HepG2 (cell line): ENCODE measurements at regions not wholly inside any gene's neighbourhood (a gene's known extent, or its start where the extent isn't known, plus 50 kb on each side); places are given as distances from the start of the nearest gene placed in this dataset.

Source experiments
- ATAC-seq: fragments of 200-7000 bp; cut with Tn5 transposase; 3 replicates; pipeline ENCODE4 v1.9.1; 2020; ENCODE audit warnings: mild to moderate bottlenecking, moderate library complexity
- BruUV-seq: library from RNA; stranded (reverse); fragments of 400-500 nt; replicated peaks from 2 replicates; lab custom pipeline; 2021; lab: Mats Ljungman, UMichigan
- CTCF ChIA-PET: fragments of 300-600 bp; formaldehyde crosslinking; extraction: SDS; loops from one replicate; lab custom pipeline; 2021; ENCODE audit warnings: low total read pairs, inconsistent platforms, low intra/inter-chr PET ratio; lab: Yijun Ruan, JAX
- POLR2A ChIA-PET: fragments of 350-600 bp; sonication (Branson Sonifier 250); formaldehyde crosslinking; loops from one replicate; lab custom pipeline; 2020; ENCODE audit warnings: antibody characterized with exemption, inconsistent platforms; lab: Yijun Ruan, JAX
- DNase-seq: peaks from one replicate; pipeline ENCODE4 v3.0.0-alpha.2; 2015; ENCODE audit warnings: low spot score
- FAIRE-seq: peaks from 3 replicates; lab custom pipeline; 2011; peaks lifted over from hg19 to GRCh38; lab: Jason Lieb, UNC
- H2AFZ ChIP-seq: one replicate; pipeline ENCODE4 v1.6.1; 2011; ENCODE audit warnings: low read length, inconsistent platforms
- H3K27ac ChIP-seq: fragments of 300-600 bp; 3 replicates; pipeline ENCODE4 v1.8.0; 2011; ENCODE audit warnings: mixed run types, mild to moderate bottlenecking, mixed read lengths, low read length, inconsistent platforms; ENCODE audit not compliant: insufficient read depth; ENCODE audit errors: extremely low read length
- H3K27me3 ChIP-seq, 2 experiments: fragments of 200-600 bp in 1 of 2; 2 replicates in 1 of 2; 3 replicates in 1 of 2; pipeline versions ENCODE4 v1.6.0 to v1.8.0; 2011; ENCODE audit warnings: low read length in 2 of 2, mild to moderate bottlenecking in 2 of 2, moderate library complexity in 2 of 2, inconsistent platforms in 1 of 2; ENCODE audit not compliant: insufficient read depth in 2 of 2, control insufficient read depth in 1 of 2
- H3K36me3 ChIP-seq, 2 experiments: fragments of 200-600 bp in 1 of 2; replicated peaks in 1 of 2; 2 replicates in 1 of 2; 3 replicates in 1 of 2; pipeline versions ENCODE4 v1.5.1 to v1.8.0; 2011; ENCODE audit warnings: low read length in 2 of 2, inconsistent platforms in 1 of 2; ENCODE audit not compliant: insufficient read depth in 2 of 2, control insufficient read depth in 1 of 2
- H3K4me1 ChIP-seq: 2 replicates; pipeline ENCODE4 v1.5.1; 2012; ENCODE audit warnings: low read length, inconsistent platforms; ENCODE audit not compliant: insufficient read depth
- H3K4me2 ChIP-seq: 2 replicates; pipeline ENCODE4 v1.6.0; 2011; ENCODE audit warnings: low read depth, low read length, inconsistent platforms
- H3K4me3 ChIP-seq, 3 experiments: fragments of 200-600 bp in 1 of 3; sonication (generic), shearing (Covaris generic) in 1 of 3; replicated peaks in 1 of 3; 2 replicates each; pipeline ENCODE4 v1.5.1; 2011 to 2016; ENCODE audit warnings: low read length in 3 of 3, inconsistent platforms in 2 of 3, low read depth in 2 of 3, mild to moderate bottlenecking in 2 of 3, control low read depth in 1 of 3, mixed read lengths in 1 of 3; ENCODE audit not compliant: insufficient read depth in 1 of 3
- H3K79me2 ChIP-seq: one replicate; pipeline ENCODE4 v1.6.1; 2011; ENCODE audit warnings: low read length, inconsistent platforms; ENCODE audit not compliant: insufficient read depth
- H3K9ac ChIP-seq: 2 replicates; pipeline ENCODE4 v1.6.0; 2011; ENCODE audit warnings: mild to moderate bottlenecking, low read depth, low read length, inconsistent platforms; ENCODE audit not compliant: insufficient read depth
- H3K9me3 ChIP-seq: 2 replicates; pipeline ENCODE4 v1.5.1; 2012; ENCODE audit warnings: mild to moderate bottlenecking, low read length
- H4K20me1 ChIP-seq: 2 replicates; pipeline ENCODE4 v1.6.0; 2011; ENCODE audit warnings: inconsistent platforms, mild to moderate bottlenecking, low read length, moderate library complexity; ENCODE audit not compliant: insufficient read depth
- AGO1 ChIP-seq: fragments of 200-400 bp; formaldehyde crosslinking; IDR thresholded peaks from 2 replicates; pipeline ENCODE4 v1.6.1; 2017; ENCODE audit warnings: mild to moderate bottlenecking, low read depth, low read length, moderate library complexity; ENCODE audit not compliant: poor library complexity, severe bottlenecking
- ARNTL ChIP-seq: sonication (generic); formaldehyde crosslinking; IDR thresholded peaks from 2 replicates; pipeline ENCODE4 v1.4.0; 2020; ENCODE audit warnings: mild to moderate bottlenecking, missing genetic modification reagents
- CAMTA2 ChIP-seq: sonication (generic); formaldehyde crosslinking; IDR thresholded peaks from 2 replicates; pipeline ENCODE4 v1.4.0; 2020; ENCODE audit warnings: mild to moderate bottlenecking, missing genetic modification reagents, borderline replicate concordance
- CBX1 ChIP-seq: IDR thresholded peaks from one replicate; pipeline ENCODE4 v1.6.1; 2016; ENCODE audit warnings: antibody characterized with exemption, low read depth
- CHD4 ChIP-seq: fragments of 200-600 bp; sonication (generic); IDR thresholded peaks from 2 replicates; pipeline ENCODE4 v1.7.0; 2017; ENCODE audit warnings: mild to moderate bottlenecking, low read length, borderline replicate concordance
- EP300 ChIP-seq, 3 experiments: sonication (generic) in 1 of 3; formaldehyde crosslinking in 1 of 3; IDR thresholded peaks; 2 replicates each; pipeline versions ENCODE4 v1.5.1 to v1.6.1; 2011 to 2020; ENCODE audit warnings: low read depth in 2 of 3, low read length in 2 of 3, borderline replicate concordance in 1 of 3, improper control_type of control experiment in 1 of 3, mild to moderate bottlenecking in 1 of 3, missing genetic modification reagents in 1 of 3, moderate library complexity in 1 of 3
- HOXA9 ChIP-seq: sonication (generic); formaldehyde crosslinking; IDR thresholded peaks from 2 replicates; pipeline ENCODE4 v1.8.1; 2022; ENCODE audit warnings: missing genetic modification reagents, mild to moderate bottlenecking, moderate library complexity, borderline replicate concordance
- IRF2 ChIP-seq: IDR thresholded peaks from 2 replicates; pipeline ENCODE4 v1.6.1; 2018; ENCODE audit warnings: missing genetic modification reagents, missing compliant biosample characterization
- KLF9 ChIP-seq: IDR thresholded peaks from 2 replicates; pipeline ENCODE4 v1.6.1; 2016; ENCODE audit warnings: low read depth
- NCOA2 ChIP-seq: sonication (generic); formaldehyde crosslinking; IDR thresholded peaks from 2 replicates; pipeline ENCODE4 v1.8.0; 2022; ENCODE audit warnings: inconsistent platforms
- RBM39 ChIP-seq: fragments of 200-400 bp; formaldehyde crosslinking; IDR thresholded peaks from one replicate; pipeline ENCODE4 v1.6.1; 2018; ENCODE audit warnings: antibody characterized with exemption, mild to moderate bottlenecking, low read depth, low read length; ENCODE audit not compliant: poor library complexity, severe bottlenecking
- REPIN1 ChIP-seq: sonication (generic); formaldehyde crosslinking; IDR thresholded peaks from 2 replicates; pipeline ENCODE4 v1.8.0; 2022; ENCODE audit warnings: missing genetic modification reagents, low read depth, mild to moderate bottlenecking, borderline replicate concordance
- SALL2 ChIP-seq: sonication (generic); formaldehyde crosslinking; IDR thresholded peaks from 2 replicates; pipeline ENCODE4 v1.8.1; 2023; ENCODE audit warnings: mild to moderate bottlenecking, missing genetic modification reagents, inconsistent platforms
- SMAD3 ChIP-seq: sonication (generic); formaldehyde crosslinking; IDR thresholded peaks from 2 replicates; pipeline ENCODE4 v1.4.0; 2020; ENCODE audit warnings: missing genetic modification reagents
- TMF1 ChIP-seq: sonication (generic); formaldehyde crosslinking; IDR thresholded peaks from 2 replicates; pipeline ENCODE4 v1.8.1; 2022; ENCODE audit warnings: low read depth, missing genetic modification reagents
- ZNF816 ChIP-seq: sonication (generic); formaldehyde crosslinking; IDR thresholded peaks from 2 replicates; pipeline ENCODE4 v1.8.0; 2022; ENCODE audit warnings: missing genetic modification reagents, mild to moderate bottlenecking, borderline replicate concordance
- WGBS: methylation state at CpG from one replicate; pipeline ENCODE4 v1.1.6; 2017; ENCODE audit warnings: low lambda C conversion rate; 5-methylcytosine and 5-hydroxymethylcytosine counted together
- in situ Hi-C: cut with HindIII; loops from 2 replicates; pipeline ENCODE4 v1.10.0; 2017; ENCODE audit warnings: low pct_unique_long_range_greater_than_20kb; ENCODE audit not compliant: extremely low pct_ligation_motif_present
- intact Hi-C: fragments of 100-400 bp; cut with micrococcal nuclease; formaldehyde crosslinking; loops from one replicate; pipeline ENCODE4 v1.10.0; 2022; ENCODE audit not compliant: unreplicated experiment
- TF ChIP-seq, protein P1 (sequence below): sonication (generic); formaldehyde crosslinking; IDR thresholded peaks from 2 replicates; pipeline ENCODE4 v1.8.1; 2023; ENCODE audit warnings: mild to moderate bottlenecking, moderate library complexity, missing genetic modification reagents

DNA sequence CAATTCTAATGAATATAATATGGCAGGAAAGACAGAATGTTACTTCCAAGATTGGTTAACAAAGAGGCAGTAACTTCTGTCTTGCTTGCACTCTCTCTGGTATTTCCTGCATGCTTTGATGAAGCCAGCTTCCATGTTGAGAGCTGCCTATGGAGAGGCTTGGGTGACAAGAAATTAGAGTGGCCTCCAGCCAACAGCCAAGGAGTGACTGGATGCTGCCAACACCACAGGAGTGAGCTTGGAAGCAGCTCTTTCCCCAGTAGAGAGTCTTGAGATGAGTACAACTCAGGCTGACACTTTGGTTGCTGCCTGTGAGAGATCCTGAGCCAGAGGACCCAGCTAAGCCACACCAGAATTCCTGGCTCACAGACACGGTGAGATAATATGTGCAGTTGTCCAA is 183.1 kb downstream of the RMST start:
- Histone ChIP-seq H3K9ac (no peak overlapping the region), H3K4me2 (no peak overlapping the region), H4K20me1 (no peaks in the 10 kb centered on the region), H3K79me2 (no peaks in the 10 kb centered on the region), H3K27ac (no peak overlapping the region), H3K36me3 (no peaks in the 10 kb centered on the region), H3K27me3 (no peaks in the 10 kb centered on the region), H2AFZ (no peak overlapping the region), H3K4me3 (no peak overlapping the region), H3K9me3 (no peaks in the 10 kb centered on the region), H3K4me1 (no peaks in the 10 kb centered on the region)
- no peak for DNase-seq
- intact Hi-C loops (no loop called here), in situ Hi-C loops (no loop called here)
- ATAC-seq, result no peak
- no TSS peak for BruUV-seq
- WGBS, result 0% methylated on average over 1 of the region's 1 CpG
- no peak for FAIRE-seq
- CTCF ChIA-PET, result no interaction called here
- POLR2A ChIA-PET, result no interaction called here
- TF ChIP-seq, protein P1, sequence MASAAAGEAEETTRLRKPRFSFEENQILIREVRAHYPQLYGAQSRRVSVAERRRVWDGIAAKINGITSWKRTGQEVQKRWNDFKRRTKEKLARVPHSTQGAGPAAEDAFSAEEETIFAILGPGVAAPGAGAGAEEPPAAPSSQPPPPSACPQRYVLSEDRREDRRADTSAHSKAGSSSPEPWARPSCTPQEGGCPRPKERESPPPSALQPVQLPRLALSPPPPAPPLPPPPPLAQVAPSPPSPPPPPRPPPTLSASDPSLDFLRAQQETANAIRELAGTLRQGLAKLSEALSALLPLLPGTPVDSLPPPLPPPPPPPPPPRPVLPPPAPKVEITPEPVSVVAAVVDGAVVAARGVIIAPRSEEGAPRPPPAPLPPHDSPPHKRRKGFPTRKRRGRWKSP, result no peak
- no peak for TF ChIP-seq CBX1
- no peak for TF ChIP-seq HOXA9 (CRISPR knock-in tag)
- TF ChIP-seq NCOA2 (CRISPR knock-in tag), result no peak
- TF ChIP-seq AGO1, result no peak
- no peak for TF ChIP-seq KLF9 (CRISPR knock-in tag)
- TF ChIP-seq IRF2 (CRISPR knock-in tag), result no peak
- TF ChIP-seq SALL2, result no peak
- no peak for TF ChIP-seq RBM39
- no peak for TF ChIP-seq CHD4

DNA sequence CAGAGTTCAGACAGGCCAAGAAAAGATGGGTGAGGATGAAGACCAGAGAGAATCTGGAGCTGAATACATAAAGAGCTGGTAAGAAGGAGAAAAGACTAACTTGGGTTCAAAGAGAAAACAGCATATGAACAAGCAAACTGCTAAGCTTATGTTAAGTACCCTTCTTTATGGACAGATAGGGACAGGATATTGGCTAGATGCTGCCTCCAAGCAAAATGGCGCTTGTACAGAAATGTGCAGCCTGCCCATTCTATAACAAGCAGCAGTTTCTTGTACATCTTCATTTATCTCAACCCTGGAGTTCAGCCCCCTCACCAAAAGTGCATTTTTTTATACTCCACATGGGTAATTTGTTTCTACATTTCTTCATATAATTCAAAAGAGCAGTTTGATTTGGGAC is 184.5 kb downstream of the RMST start:
- WGBS, result 25% methylated on average over 1 of the region's 1 CpG
- ATAC-seq, result no peak
- ChIA-PET POLR2A (no interaction called here), CTCF (no interaction called here)
- Histone ChIP-seq H3K79me2 (no peaks in the 10 kb centered on the region), H3K36me3 (no peaks in the 10 kb centered on the region), H2AFZ (no peak overlapping the region), H3K9me3 (no peaks in the 10 kb centered on the region), H3K4me1 (no peaks in the 10 kb centered on the region), H3K27ac (no peak overlapping the region), H3K4me3 (no peak overlapping the region), H3K4me2 (no peak overlapping the region), H3K9ac (no peak overlapping the region), H4K20me1 (no peaks in the 10 kb centered on the region), H3K27me3 (no peaks in the 10 kb centered on the region)
- BruUV-seq, result no TSS peak
- no peak for FAIRE-seq
- no peak for DNase-seq
- intact Hi-C loops, result no loop called here
- in situ Hi-C loops, result no loop called here
- TF ChIP-seq TMF1 (CRISPR knock-in tag), result no peak
- TF ChIP-seq SMAD3 (CRISPR knock-in tag), result no peak
- TF ChIP-seq CAMTA2, result no peak
- TF ChIP-seq ARNTL (CRISPR knock-in tag), result no peak
- TF ChIP-seq REPIN1 (CRISPR knock-in tag), result no peak
- no peak for TF ChIP-seq EP300 (IDR thresholded peaks at IDR 0.05; ENCODE audit: low read depth in 2 of 2, low read length in 2 of 2)
- TF ChIP-seq EP300 (CRISPR knock-in tag; IDR thresholded peaks at IDR 0.05; ENCODE audit: borderline replicate concordance), result no peak
- TF ChIP-seq ZNF816 (CRISPR knock-in tag), result no peak
